NOMO-1 treated with dmso at 0.1 percent for 144 hours (cell line): ENCODE measurements at regions not wholly inside any gene's neighbourhood (a gene's known extent, or its start where the extent isn't known, plus 50 kb on each side); places are given as distances from the start of the nearest gene placed in this dataset.

Source experiments
- DNase-seq: peaks from one replicate; lab custom pipeline; 2025; ENCODE audit not compliant: unreplicated experiment; lab: John Stamatoyannopoulos, UW

DNA sequence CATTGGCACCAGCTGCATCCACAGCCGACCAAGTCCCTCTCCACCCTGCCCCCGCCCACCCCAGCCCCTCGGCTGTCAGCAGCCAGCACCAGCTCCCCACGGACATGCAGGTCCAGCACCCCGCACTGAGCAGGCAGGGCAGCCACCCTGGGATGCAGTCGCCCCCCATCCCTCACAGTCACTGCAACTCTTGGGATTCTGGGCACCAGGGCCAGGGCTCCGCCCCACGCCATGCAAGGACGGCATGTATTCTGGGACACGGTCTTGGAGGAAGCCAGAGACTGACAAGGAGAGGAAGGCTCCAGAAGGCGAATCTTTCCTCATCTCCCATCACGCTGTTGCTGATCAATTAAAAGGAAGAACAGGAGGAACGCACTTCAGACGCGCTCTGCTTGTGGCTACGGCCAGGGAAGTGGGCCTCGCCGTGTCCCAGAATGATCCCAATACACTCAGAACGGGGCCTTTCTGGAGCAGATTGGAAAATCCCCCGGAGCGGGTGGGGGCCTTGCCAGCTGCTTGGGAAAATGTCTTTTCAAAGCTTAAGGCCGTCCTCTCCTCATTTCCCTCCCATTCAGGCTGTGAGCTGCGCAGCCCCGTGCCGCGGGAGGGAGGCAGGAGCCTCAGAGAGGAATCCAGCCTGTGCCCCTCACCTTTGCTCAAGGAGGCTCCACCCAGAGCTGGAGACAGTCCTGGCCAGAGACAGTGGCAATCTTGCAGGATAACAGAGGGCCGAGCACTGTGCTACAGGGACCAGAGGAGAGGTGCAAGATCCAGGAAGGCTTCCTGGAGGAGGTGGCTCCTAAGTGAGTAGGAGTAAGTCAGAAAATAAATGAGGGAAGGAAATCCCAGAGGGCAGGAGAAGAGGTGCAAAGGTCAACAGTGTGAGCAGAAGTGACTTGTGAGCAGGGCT, 54.1 kb upstream of the DIO3 start:
- DNase-seq, result no peak

DNA sequence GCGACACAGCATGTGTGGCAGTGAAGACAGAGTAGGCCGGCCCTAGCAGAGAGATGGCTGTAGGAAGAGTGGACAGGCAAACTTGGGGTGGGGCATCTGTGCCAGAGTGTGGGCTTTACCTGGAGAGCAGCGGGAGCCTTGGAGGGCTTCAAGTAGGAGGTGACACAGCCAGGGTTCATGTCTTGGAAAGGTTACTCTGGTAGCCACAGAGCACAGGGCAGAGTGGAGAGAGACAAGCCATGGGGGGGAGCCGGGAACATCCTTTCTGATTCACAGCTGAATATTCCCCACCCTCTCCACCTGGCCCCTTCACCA, 53.5 kb upstream of the DIO3 start:
- DNase-seq, result no peak

DNA sequence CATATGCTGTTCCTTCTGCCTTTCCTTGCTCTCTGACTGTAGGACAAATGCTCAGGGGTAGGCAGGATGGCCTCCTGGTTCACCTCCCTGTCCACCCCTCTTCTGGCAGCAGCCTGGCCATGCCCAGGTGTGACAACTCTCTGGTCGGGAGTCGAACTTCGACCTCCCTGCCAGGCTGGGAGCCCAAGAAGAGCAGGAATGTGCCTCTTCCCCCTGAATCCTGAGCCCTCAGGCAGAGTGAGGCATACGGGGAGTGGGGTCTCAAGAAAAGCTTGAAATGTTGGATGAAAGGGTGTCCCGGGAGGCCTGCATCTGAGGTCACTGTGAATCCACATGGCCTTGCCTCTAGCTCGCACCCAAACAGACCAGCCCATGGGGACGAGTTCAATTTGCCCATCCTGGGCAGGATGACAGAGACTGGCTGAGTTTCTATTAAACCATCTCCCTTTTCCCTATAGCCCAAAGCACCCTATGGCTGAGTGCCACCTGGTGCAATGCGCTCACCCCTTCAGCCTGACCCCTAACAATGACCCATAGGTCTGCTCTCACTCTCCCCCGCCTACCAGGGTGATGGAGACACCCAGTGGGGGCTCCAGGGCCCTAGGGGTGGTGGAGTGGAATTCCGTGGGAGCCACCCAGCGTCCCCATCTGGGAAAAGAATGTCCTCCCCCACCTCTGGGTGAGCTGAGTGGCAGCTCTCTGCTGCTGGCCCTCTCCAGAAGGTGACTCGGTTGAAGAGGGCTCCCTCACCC, 52.9 kb upstream of the DIO3 start:
- DNase-seq, result no peak

- no peak for DNase-seq
Observed at GRCh38 chr14:101508948-101509729, 52.2 kb upstream of the DIO3 start.

- DNase-seq, result no peak
Observed at GRCh38 chr14:101509730-101510371, 51.4 kb upstream of the DIO3 start.

DNA sequence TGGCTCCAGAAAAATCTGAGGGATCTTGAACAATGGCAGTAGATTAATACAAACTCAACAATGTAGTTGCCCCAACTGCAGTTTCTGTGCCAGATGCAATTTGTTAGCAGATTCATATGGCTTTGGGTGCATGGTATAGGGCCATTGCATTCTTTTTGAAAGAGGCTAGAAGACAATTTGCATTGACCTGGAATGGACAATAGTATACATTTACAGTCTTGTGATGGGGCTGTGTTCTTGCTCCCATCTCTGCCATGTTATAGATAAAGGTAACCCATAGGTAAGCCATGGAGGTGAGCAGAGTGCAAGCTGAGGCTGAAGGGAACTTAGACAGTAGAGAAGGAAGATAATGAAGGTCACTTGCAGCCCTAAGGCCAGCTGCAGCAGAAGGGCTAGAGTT, 50.1 kb upstream of the DIO3 start:
- no peak for DNase-seq
